Astrocyte of the hippocampus (primary cell): ENCODE measurements at regions not wholly inside any gene's neighbourhood (a gene's known extent, or its start where the extent isn't known, plus 50 kb on each side); places are given as distances from the start of the nearest gene placed in this dataset.
"Not testable (repeated sequence)": the region's sequence is repeated elsewhere in the genome, so short reads cannot be mapped to it uniquely, and the experiment has no call there.

Experiments
- DNase-seq: peaks from one replicate; pipeline ENCODE4 v3.0.0; 2011; ENCODE audit warnings: low read depth, low spot score

DNA sequence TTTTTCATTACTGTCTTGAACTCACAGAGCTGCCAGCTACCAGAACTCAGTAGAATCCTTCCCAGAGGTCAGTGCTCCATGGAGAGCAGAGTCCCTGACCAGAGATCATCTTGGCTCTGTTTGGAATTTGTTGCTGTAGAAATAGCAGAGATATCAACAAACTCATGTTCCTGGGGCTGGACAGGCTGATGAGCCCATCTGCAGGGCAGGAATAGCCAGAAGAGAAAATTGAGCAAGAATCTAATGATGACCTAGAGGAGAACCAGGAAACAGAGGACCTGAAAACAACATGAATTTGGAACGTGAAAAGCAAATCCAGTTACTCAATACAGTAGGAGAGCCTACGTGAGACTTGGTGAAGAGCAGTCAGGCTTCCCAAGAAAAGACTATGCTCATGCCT, 437.8 kb downstream of the PLK2 start:
- no peak for DNase-seq

DNA sequence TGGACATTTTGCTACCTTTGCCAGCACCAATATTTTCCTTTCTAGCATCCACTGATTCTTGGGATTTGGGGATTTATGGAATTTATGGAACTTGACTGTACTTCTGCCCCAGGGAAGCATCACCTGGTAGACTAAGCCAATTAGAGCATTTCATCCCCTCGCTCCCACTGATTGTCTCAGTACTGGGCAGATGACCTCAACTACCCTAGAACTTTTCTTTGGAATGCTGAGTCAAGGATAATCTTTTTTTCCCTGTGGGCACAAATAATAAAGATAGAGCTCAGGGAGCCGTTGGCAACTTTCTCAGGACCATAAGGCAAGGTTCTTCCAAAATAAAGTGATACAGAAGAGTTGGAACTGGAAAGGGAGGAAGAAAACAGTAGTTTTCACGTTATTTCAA, 438.4 kb downstream of the PLK2 start:
- no peak for DNase-seq

DNA sequence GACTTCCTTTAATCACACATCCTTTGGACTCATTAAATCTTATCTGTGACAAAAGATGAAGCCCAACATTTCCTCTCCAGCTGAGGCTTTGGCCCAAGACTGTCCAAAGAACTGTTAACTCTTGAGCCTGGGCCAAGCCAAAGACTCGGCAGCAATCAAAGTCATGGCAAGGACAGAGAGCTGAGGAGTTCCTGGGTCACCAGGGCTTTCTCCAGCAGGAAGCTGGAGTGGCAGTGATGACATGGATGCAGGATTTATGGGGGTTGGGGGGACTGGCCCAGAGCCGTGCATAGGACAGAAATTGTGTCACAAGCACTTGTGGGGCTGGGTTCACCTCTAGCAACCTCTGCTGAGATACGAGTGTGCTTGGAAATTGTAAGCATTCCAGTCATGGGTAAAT, 440.3 kb downstream of the PLK2 start:
- DNase-seq: peak; percentile 12

DNA sequence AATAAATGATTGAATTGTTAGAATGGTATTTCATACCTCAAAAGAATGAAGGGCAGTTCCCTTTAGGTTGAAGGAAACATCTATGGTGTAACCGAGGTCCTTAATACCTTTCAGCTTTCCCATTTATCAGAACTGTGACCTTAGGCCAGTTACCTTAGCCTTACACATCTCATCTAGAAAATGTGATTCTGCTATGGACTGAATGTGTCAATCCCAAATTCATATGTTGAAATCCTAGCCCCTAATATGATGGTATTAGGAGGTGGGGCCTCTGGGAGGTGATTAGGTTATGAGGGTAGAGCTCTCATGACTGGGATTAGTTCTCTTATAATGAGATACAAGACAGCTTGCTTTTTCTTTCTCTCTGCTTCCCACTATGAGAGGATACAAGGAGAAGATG, 441.9 kb downstream of the PLK2 start:
- no peak for DNase-seq

DNA sequence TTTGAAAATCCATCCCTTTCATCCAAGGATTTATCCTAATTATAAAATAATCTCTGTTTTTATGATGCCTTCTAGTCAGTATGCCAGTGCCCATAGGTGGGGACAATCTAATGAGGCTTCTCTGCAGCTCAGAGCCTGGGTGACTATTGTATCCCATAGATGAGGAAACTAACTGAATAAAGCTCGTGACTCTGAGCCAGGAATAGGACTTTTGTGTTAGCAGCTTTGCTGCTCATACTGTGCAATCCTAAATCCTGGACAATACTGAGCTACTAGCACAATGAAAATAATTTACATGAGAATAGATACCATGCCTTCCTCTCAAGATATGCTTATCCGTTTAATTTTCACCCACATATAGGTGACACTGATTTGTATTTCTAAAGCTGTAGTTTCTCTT, 443.0 kb downstream of the PLK2 start:
- DNase-seq: no peak

DNA sequence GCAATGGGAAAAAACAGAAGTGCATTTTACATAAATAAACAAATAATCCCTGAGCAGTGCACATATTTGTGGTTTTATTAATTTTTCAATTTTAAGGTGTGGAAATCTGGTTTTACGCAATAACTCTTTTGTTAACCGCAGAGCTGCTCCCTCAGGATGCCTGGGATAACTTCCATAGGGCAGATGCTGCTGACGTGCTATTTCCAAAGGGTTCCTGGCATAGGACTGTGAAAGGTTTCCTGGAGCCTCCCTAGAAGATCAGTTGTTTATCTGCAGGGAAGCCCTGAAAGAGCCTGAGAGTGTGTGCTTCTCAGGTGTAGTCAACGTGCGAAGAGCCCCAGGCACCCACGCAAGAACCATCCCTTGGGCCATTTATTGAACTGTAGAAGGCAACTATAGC, 443.5 kb downstream of the PLK2 start:
- no peak for DNase-seq

DNA sequence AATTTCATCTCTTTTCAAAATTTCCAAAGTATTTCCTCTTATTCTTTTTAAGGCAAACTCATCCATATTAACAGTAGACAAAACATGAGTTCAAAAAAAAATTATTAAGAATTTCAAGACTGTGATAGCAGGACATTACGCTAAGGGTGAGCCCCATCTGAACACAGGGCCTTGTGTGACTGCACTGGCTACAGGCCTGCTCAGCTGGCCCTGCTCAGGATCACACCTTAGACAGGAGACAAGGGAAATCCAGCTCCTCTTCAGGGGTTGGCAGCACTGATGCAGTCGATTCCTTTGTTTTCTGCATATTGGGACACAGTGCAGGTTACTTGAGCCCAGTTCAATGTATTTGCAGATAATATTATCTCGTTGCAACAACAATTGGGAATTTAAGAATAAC, 444.7 kb downstream of the PLK2 start:
- no peak for DNase-seq

DNA sequence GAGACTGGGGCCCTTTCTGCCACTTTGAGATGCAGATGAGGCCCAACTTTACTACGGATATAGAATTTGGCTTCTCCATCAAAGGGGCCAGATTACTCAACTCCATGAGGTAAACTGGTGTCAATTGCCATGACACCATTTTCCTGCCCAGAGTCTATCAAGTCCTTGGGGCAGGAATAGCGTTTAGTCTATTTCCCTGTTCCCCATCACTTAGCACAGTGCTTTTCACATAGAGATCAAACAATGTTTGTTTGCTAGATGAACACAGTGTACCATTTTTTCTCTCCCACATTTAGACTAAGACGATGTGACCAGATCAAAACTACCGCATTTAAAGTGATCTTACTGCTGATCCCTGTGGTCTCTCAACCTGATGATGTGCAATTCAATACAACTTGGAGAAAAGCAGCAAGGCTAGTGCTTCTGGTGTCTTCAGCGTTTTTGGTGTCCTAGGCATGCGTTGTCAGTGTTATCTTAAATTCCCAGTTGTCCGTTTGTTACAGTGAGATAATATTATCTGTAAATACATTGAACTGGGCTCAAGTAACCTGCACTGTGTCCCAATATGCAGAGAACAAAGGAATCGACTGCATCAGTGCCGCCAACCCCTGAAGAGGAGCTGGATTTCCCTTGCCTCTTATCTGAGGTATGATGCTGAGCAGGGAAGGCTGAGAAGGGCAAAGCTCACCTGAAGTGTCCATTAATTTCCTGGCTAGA, 446.2 kb downstream of the PLK2 start:
- DNase-seq: no peak

DNA sequence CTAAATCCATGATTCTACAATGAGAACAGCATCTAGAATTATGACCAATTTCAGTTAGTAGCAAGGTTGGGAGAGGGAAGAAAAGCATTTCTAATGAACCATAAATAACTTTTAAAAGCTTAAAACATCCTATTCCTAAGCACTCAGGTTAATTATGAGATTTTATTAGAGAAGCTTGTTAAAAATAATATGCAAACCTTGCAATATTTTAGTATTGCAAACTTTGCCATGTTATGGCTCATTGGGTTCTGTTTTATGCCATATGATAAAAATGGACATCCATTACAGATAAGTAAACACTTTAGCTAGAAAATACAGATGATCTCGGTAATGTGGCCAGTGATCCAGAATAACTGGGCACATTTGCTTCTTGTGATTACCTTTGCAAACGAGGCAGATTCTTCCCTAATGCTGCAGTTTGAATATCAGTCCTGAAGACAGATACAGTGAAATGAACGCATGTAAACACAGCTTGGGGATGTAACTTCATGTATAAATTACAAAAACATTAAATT, 447.0 kb downstream of the PLK2 start:
- no peak for DNase-seq

DNA sequence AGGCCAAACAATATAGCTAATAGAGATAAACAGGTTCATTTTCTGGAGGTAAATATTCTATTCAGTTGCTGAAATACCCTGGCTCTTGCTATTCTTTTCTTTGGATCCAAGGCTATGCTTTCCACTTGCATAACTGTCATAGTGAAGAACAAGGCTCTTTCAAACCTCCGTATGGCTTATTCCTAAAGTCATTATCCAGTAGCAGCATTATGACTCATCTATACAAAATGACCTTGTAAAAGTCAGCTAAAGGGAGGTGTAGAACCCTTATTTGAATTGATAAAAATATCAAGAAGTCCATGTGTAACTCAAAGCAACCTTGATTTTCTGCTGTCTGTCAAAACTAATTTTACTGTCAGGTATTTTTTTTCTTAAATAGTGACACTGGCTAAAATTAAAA, 447.8 kb downstream of the PLK2 start:
- DNase-seq: peak; percentile 17

DNA sequence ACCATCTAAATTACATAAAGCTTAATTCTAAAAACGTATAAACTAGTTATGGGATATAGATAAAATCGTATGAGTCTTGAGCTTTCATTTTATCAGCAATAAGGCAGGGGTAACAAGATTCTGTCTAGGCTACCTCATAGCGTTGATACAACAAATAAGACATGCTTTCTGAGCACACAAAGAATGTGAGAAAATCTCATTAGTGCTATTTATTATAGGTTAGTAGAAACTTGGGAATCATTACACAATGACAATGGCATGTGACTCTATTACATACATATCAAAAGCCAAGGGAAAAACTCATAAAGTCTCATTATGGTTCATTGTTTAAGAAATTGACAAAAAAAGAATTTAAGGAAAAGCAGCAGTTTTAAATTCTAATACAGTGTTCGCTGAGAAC, 448.6 kb downstream of the PLK2 start:
- no peak for DNase-seq

DNA sequence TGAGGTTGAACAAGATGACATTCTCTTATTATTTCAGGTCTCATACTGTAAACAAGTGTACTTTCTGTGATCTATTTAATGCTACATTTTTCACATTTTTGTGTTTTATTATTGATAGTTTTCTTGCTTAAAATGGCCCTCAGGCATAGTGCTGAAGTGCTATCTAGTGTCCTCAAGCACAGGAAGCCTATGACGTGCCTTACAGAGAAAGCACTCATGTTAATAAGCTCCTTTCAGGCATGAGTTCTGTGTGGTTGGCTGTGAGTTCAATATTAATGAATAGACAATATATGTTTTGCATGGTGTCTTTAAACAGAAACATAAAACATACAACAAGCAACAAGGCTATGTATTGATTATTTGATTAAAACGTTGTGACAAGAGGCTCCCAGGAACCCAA, 450.1 kb downstream of the PLK2 start:
- no peak for DNase-seq

DNA sequence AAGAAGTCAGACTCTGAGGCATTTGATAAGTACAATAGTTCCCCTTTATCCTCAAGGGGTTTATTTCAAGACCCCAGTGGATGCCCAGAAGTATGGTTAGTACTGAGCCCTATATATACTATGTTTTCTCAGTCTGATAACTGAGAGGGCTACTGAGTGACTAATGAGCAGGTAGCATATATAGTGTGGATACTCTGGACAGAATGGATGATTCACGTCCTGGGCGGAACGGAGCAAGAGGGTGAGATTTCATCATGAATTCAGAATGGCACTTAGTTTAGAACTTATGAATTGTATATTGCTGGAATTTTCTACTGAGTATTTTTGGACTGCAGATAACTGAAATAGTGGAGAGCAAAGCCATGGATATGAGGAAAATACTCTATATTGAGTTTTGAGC, 457.6 kb downstream of the PLK2 start:
- DNase-seq: no peak

DNA sequence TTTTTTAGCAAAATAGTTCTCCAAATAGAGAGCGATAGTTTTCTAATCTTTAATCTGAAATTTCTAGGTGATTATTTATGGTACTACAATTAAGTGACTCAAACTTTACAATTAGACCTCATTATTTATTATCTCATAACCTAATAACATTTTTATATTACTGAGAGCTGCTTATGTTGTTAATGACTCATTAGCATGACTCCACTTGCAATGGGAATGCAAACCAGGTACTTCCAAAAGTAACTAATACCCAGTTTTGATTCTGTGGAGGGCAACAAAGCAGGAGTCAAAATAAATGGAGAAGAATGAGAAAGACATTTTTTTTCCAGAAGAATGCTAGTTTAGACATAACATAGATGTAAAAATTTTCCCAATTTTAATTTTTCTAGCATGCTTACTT, 466.0 kb downstream of the PLK2 start:
- DNase-seq: no peak

DNA sequence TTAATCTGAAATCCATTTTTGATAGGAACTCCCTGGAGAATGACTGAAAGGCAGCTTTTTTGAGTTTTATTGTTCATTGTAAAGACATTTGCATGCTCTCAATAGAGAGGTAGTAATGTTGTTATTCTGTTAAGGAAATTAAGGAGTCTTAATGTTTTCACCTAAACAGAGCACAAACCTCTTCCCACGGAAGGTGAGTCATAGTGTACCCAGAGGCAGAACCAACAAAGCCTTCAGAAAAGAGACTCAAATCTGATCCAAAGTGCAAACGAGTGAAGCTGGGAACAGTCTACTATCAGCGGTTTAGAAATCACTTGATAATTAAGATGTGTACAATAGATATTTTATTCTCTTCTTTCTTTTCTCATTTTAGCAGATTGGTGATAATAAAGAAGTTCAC, 470.5 kb downstream of the PLK2 start:
- DNase-seq: peak; percentile 75

DNA sequence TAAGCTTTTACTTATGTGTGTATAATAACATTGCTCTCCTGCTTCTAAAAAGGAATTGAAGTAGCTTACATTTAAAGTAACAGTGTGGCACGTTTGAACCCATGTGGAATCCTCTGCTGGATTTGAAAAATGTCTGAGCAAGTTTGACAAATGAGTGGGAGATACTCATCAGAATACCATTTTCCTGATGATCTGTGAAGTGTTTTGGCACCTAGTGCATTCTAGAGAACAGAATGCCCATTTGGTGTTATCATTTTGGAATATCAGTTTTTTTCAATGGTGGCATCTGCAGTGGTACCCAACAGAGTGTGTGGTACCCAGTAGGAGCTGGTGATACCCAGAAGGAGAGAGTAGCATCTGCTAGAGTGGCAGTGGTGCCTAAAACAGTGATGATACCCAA, 471.1 kb downstream of the PLK2 start:
- DNase-seq: no peak

DNA sequence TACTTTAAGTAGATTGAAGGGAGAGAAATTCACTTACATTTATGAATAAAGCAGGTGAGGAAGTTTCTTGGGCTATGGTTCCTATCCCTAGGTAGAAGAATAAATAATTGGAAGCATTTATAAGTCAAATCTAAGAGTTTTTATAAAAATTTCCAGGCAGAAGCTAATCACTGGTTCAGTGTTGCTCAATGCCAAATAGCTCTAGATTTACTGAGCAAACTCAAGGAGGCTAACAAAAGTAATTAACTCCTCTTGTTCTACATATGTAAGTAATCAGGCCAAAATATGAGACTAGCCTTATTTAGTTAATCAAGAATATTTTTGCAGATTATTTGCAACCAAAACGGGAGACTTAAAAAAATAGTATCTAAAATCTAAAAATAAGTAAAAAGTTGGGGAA, 472.3 kb downstream of the PLK2 start:
- DNase-seq: no peak

DNA sequence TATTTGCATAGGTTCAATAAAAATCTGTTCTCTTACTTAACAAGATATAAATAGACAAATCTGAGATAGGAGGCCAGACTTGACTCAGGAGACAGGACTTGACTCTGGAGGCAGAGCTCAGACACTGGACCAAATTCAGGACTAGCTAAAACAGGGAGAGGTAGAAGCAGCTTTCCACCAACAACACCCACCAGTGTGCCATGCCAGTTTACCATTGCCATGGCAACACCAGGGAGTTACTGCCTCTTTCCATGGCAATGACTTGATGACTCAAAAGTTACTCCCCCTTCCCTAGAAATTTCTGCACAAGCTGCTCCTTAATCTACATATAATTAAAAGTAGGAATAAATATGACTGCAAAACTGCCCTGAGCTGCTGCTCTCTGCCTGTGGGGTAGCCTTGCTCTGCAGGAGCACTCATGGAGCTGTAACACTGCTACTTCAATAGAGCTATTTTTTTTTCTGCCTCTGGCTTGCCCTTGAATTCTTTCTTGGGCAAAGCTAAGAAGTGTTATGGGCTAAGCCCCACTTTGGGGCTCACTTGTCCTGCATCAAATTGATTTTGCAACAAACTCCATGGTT, 473.0 kb downstream of the PLK2 start:
- peak; percentile 78 for DNase-seq

DNA sequence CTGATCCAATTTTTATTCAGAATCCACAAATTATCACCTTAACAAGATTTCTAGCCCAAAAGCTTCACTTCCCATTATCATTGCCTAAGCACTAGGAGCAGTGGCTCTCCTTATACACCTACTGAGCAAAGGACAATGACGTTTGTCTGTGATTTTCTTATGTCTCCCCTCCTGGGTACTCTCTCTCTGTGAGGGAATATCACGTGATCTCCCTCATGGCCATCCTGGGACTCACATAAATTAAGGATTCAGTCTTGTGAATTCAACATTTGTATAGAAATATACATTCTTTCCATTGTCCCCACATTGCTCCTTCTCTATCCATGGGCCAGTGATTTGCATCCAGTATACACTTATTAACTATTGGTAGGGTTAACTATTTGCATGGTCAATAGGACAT, 476.5 kb downstream of the PLK2 start:
- no peak for DNase-seq

DNA sequence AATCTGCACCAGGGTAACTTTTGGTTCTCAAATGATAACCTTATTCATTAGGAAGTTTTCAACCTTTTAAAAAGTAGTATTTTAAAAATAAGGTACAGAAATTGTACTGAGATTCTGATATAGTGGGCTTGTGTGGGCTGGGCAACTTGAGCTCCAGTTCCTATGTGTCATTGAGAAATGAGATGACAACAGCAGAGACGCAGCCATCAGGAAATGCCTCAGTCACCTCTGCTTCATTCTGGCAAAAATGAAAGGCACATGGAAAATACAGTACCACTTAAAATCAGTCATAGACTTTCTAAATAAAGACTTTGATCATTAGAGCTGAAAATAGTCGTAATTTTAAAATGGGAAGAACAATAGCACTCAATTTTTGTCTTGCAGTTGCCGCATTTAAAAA, 480.2 kb downstream of the PLK2 start:
- no peak for DNase-seq

DNA sequence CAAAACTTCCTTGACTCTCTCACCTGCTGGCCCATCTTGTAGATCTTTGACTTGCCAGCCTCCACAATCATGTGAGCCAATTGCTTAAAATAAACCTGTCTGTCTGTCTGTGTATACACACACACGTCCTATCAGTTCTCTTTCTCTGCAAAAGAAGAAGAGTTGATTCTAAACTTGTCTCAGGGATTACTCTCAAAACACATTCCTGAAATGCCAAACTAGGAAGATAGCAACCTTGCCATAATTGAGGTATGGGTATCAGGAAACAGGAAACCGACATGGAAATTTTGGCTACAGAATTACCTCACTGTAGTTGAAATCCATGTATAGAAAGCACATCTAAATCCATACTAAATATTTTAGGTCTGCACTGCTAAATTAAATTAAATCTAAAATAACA, 483.4 kb downstream of the PLK2 start:
- no peak for DNase-seq

DNA sequence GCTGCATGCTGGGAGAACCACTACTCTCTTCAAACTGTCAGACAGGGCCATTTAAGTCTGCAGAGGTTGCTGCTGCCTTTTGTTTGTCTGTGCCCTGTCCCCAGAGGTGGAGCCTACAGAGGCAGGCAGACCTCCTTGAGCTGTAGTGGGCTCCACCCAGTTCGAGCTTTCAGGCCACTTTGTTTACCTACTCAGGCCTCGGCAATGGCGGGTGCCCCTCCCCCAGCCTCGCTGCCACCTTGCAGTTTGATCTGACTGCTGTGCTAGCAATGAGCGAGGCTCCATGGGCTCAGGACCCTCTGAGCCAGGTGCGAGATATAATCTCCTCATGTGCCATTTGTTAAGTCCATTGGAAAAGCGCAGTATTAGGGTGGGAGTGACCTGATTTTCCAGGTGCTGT, 487.8 kb downstream of the PLK2 start:
- not testable (repeated sequence) for DNase-seq

DNA sequence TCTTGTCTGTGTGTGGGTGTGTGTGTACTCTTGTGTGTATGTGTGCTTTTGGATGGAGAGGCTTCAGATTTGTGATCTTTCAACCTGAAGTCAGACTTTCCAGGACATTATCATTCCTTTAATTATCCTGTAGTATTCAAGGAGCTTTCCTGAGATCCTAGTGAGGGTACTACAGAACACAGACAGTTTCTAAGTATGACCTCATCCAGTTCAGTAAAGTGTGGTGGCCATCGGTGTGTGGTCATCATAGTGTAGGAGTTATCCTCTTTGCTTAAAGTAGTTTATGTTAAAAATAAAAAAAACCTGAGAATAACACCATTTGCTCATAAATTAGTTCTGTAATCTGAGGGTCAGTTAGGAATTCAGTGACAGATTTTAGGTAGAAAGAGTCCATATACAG, 478.0 kb upstream of the ACTBL2 start:
- no peak for DNase-seq

DNA sequence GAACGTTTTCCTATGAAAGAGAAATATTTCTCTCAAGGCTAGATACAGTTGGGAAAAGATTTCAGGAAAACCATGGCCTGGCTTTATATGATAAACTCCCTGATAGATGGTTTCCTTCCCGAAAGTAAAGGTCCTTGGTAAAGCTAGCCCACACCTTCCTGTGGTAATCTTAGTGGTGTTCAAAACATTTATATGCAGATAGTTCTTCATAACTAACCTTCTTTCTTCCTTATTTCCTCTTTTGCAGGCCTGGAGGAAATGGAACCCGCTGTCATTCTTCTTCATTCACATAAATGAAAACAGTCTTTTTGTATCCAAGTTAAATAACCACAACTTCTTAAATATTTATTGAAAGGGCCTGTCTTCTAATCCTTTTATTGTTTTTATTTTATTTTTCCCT, 474.0 kb upstream of the ACTBL2 start:
- no peak for DNase-seq
